ENCODE measurements at regions not wholly inside any gene's neighbourhood (a gene's known extent, or its start where the extent isn't known, plus 50 kb on each side); places are given as distances from the start of the nearest gene placed in this dataset.

DNA sequence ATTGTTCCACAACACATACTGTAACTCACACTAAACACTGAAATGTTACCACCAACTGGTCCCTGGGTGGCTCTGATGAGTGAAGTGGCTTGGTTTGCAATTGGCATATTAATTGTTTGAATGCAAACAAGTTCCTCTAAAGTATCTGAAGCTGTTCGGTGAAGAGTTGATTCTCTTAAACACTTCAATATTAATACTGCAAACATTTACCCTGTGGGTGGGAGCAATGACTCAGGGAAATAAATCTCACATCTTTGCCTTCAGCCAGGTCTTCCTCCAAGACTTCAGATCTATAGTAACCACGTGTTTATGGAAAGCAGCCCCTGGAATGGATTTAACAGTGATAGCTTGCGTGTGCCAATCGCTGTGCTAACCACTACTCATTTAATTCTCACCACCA lies 176.0 kb downstream of the MAFB start:
- CTCF ChIA-PET: no interaction called here
- TF ChIP-seq, protein P1, sequence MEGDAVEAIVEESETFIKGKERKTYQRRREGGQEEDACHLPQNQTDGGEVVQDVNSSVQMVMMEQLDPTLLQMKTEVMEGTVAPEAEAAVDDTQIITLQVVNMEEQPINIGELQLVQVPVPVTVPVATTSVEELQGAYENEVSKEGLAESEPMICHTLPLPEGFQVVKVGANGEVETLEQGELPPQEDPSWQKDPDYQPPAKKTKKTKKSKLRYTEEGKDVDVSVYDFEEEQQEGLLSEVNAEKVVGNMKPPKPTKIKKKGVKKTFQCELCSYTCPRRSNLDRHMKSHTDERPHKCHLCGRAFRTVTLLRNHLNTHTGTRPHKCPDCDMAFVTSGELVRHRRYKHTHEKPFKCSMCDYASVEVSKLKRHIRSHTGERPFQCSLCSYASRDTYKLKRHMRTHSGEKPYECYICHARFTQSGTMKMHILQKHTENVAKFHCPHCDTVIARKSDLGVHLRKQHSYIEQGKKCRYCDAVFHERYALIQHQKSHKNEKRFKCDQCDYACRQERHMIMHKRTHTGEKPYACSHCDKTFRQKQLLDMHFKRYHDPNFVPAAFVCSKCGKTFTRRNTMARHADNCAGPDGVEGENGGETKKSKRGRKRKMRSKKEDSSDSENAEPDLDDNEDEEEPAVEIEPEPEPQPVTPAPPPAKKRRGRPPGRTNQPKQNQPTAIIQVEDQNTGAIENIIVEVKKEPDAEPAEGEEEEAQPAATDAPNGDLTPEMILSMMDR (IDR thresholded peaks at IDR 0.05; ENCODE audit: low read depth, low read length): no peak
- Histone ChIP-seq H3K27me3 (ENCODE audit: control insufficient read depth, insufficient read depth, low read length) (peaks cover 2% of the 10 kb centered on the region), H3K4me3 (ENCODE audit: low read depth, low read length) (no peak overlapping the region), H3K9me3 (ENCODE audit: control insufficient read depth, insufficient read depth, low read length) (no peaks in the 10 kb centered on the region), H3K27ac (ENCODE audit: low read depth, low read length) (no peak overlapping the region)
- POLR2A ChIA-PET: no interaction called here
- DNase-seq (ENCODE audit: low read depth, low spot score): no peak

DNA sequence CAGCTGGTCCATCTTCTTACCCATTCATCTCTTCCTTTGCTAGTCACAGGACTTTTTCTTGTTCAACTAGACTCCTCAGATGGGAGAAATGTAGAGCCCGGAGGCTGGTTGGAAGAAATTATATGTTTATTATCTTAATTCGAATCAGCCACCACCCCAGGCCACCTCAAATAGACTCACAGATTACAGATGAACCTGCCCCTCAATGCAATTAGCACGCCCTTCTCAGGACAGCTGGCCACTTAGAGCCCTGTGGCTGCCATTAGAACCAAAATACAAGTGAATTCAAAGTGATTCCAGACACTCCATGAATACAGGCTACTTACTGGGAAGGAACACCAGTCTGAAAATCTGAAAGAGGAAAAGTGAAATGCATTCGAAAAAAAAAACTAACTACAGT lies 176.4 kb downstream of the MAFB start:
- POLR2A ChIA-PET: no interaction called here
- H3K9me3 ChIP-seq (ENCODE audit: control insufficient read depth, insufficient read depth, low read length): no peaks in the 10 kb centered on the region
- DNase-seq (ENCODE audit: low read depth, low spot score): no peak
- CTCF ChIA-PET: no interaction called here
- no peak overlapping the region for H3K27ac ChIP-seq (ENCODE audit: low read depth, low read length)
- H3K27me3 ChIP-seq (ENCODE audit: control insufficient read depth, insufficient read depth, low read length): peaks cover 2% of the 10 kb centered on the region
- TF ChIP-seq, protein P1 (IDR thresholded peaks at IDR 0.05; ENCODE audit: low read depth, low read length): no peak
- no peak overlapping the region for H3K4me3 ChIP-seq (ENCODE audit: low read depth, low read length)

DNA sequence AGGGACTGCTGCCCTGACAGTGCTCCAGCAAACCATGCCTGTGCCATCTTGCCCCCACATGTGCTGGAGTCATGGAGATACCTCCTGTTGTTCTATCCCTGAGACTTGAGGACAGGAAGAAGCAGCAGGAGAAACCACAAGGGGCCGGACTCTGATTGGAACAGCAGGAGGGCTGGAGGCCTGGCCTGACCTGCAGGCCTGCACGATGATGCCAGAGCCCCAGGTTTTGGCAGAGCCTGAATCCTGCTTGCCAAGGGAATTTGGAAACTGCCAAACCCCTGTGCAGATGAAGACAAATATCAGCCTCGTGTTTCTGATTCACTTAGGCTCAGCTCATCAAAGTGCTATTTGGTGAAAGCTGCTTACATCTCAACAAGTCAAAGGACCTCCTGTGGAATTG lies 177.6 kb downstream of the MAFB start:
- peaks cover 2% of the 10 kb centered on the region for H3K27me3 ChIP-seq (ENCODE audit: control insufficient read depth, insufficient read depth, low read length)
- no peak overlapping the region for H3K27ac ChIP-seq (ENCODE audit: low read depth, low read length)
- ChIA-PET POLR2A (no interaction called here), CTCF (no interaction called here)
- no peak for DNase-seq (ENCODE audit: low read depth, low spot score)
- no peaks in the 10 kb centered on the region for H3K9me3 ChIP-seq (ENCODE audit: control insufficient read depth, insufficient read depth, low read length)
- no peak overlapping the region for H3K4me3 ChIP-seq (ENCODE audit: low read depth, low read length)
- TF ChIP-seq, protein P1 (IDR thresholded peaks at IDR 0.05; ENCODE audit: low read depth, low read length): no peak

DNA sequence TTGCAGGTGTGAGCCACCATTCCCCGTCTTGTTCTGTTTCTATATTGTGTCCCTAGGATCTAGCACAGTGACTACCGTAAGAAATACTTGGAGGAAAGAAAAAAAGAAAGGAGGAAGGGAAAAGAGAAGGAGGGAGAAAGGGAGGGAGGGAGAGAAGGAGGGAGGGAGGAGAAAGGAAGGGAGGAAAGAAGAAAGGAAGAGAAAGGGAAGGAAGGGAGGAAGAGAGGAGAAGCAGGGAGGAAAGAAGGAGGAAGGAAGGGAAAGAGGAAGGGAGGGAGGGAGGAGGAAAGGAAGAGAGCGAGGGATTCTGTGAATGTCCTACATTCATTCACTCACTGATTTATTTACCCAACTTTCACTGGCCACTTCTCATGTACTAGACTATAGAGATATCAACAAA lies 178.4 kb downstream of the MAFB start:
- peaks cover 2% of the 10 kb centered on the region for H3K27me3 ChIP-seq (ENCODE audit: control insufficient read depth, insufficient read depth, low read length)
- H3K27ac ChIP-seq (ENCODE audit: low read depth, low read length): no peak overlapping the region
- no peaks in the 10 kb centered on the region for H3K9me3 ChIP-seq (ENCODE audit: control insufficient read depth, insufficient read depth, low read length)
- no peak overlapping the region for H3K4me3 ChIP-seq (ENCODE audit: low read depth, low read length)
- ChIA-PET CTCF (no interaction called here), POLR2A (no interaction called here)
- TF ChIP-seq, protein P1 (IDR thresholded peaks at IDR 0.05; ENCODE audit: low read depth, low read length): no peak
- no peak for DNase-seq (ENCODE audit: low read depth, low spot score)

DNA sequence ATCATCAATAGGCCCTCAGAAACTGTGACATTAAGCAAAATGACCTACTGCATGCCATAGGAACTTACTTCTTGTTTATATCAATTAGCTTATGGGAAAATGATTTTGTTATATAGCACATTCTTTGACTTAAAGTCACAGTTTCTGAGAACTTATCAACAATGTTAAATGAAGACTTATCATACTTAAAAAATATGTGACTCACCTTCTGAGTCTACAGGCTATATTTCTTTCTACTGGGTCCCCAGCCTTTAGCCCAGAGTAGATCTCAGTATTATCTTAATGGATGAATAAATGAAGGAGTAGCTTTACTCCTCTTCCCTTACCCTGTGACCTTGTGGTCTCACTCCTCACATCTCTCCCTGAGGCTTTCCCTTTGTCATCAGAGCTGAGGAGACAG lies 180.2 kb downstream of the MAFB start:
- Histone ChIP-seq H3K27me3 (ENCODE audit: control insufficient read depth, insufficient read depth, low read length) (peaks cover 2% of the 10 kb centered on the region), H3K4me3 (ENCODE audit: low read depth, low read length) (no peak overlapping the region), H3K27ac (ENCODE audit: low read depth, low read length) (no peak overlapping the region), H3K9me3 (ENCODE audit: control insufficient read depth, insufficient read depth, low read length) (no peaks in the 10 kb centered on the region)
- ChIA-PET CTCF (interaction anchor here (0.5 kb wide), 1 partner anchor 32 kb away, joined by 5 read pairs; no protein-coding TSS in a partner anchor), POLR2A (no interaction called here)
- TF ChIP-seq, protein P1 (IDR thresholded peaks at IDR 0.05; ENCODE audit: low read depth, low read length): no peak
- no peak for DNase-seq (ENCODE audit: low read depth, low spot score)

All from AG04450 (cell line).